GM12878 (cell line): ENCODE measurements at regions not wholly inside any gene's neighbourhood (a gene's known extent, or its start where the extent isn't known, plus 50 kb on each side); places are given as distances from the start of the nearest gene placed in this dataset.

Source experiments
- CBX3 ChIP-seq: fragments of 200-600 bp; sonication (generic); IDR thresholded peaks from 2 replicates; pipeline ENCODE4 v1.6.1; 2016; ENCODE audit warnings: low read depth, borderline replicate concordance
- GATAD2B ChIP-seq: fragments of 450-650 bp; conservative IDR thresholded peaks from 2 replicates; pipeline ENCODE4 v1.6.1; 2017; ENCODE audit warnings: low read depth, mild to moderate bottlenecking, moderate library complexity
- HCFC1 ChIP-seq: fragments of 150-350 bp; IDR thresholded peaks from 2 replicates; pipeline ENCODE4 v1.6.1; 2014; ENCODE audit warnings: low read length
- HDAC2 ChIP-seq: fragments of 200-600 bp; sonication (generic); IDR thresholded peaks from 2 replicates; pipeline ENCODE4 v1.6.1; 2017
- IKZF1 ChIP-seq: fragments of 450-650 bp; conservative IDR thresholded peaks from 2 replicates; pipeline ENCODE4 v1.6.1; 2017; ENCODE audit warnings: antibody characterized with exemption, mild to moderate bottlenecking
- IKZF2 ChIP-seq, 2 experiments: fragments of 450-650 bp; IDR thresholded peaks; 2 replicates each; pipeline ENCODE4 v1.6.1; 2017; ENCODE audit warnings: mild to moderate bottlenecking in 2 of 2, moderate library complexity in 2 of 2
- JUND ChIP-seq: IDR thresholded peaks from 2 replicates; pipeline ENCODE4 v1.6.1; 2012; ENCODE audit warnings: low read depth, mild to moderate bottlenecking, low read length, improper control_type of control experiment, moderate library complexity
- NFXL1 ChIP-seq: fragments of 450-650 bp; IDR thresholded peaks from 2 replicates; pipeline ENCODE4 v1.6.1; 2017; ENCODE audit warnings: antibody characterized with exemption, mild to moderate bottlenecking, borderline replicate concordance
- NR2C2 ChIP-seq: IDR thresholded peaks from 2 replicates; pipeline ENCODE4 v1.6.1; 2011; ENCODE audit warnings: borderline replicate concordance, low read depth; ENCODE audit not compliant: control insufficient read depth, insufficient read length
- RAD51 ChIP-seq: fragments of 450-650 bp; IDR thresholded peaks from 2 replicates; pipeline ENCODE4 v1.6.1; 2016; ENCODE audit warnings: moderate library complexity, mild to moderate bottlenecking, inconsistent platforms
- RUNX3 ChIP-seq: IDR thresholded peaks from 2 replicates; pipeline ENCODE4 v1.6.1; 2012; ENCODE audit warnings: low read length, inconsistent platforms
- SUZ12 ChIP-seq: fragments of 200-600 bp; sonication (generic); IDR thresholded peaks from one replicate; pipeline ENCODE4 v1.6.1; 2018; ENCODE audit warnings: antibody characterized with exemption, mild to moderate bottlenecking; ENCODE audit not compliant: unreplicated experiment
- WRNIP1 ChIP-seq: IDR thresholded peaks from 2 replicates; pipeline ENCODE4 v1.6.1; 2011; ENCODE audit warnings: low read depth, low read length, improper control_type of control experiment, borderline replicate concordance
- ZZZ3 ChIP-seq: IDR thresholded peaks from 2 replicates; pipeline ENCODE4 v1.6.1; 2011; ENCODE audit warnings: low read depth; ENCODE audit not compliant: control insufficient read depth, insufficient read length
- TF ChIP-seq, protein P1 (sequence below): fragments of 450-650 bp; IDR thresholded peaks from 2 replicates; pipeline ENCODE4 v1.6.1; 2018; ENCODE audit warnings: borderline replicate concordance, mild to moderate bottlenecking; ENCODE audit not compliant: partially characterized antibody
- TF ChIP-seq, protein P2 (sequence below): fragments of 450-650 bp; IDR thresholded peaks from 2 replicates; pipeline ENCODE4 v1.6.1; 2017; ENCODE audit warnings: mild to moderate bottlenecking, moderate library complexity
- TF ChIP-seq, protein P3 (sequence below): fragments of 450-650 bp; formaldehyde crosslinking; IDR thresholded peaks from 2 replicates; pipeline ENCODE4 v1.5.0; 2022; ENCODE audit warnings: mild to moderate bottlenecking, missing genetic modification characterization
- TF ChIP-seq, protein P4 (sequence below): fragments of 150-350 bp; IDR thresholded peaks from 2 replicates; pipeline ENCODE4 v1.6.1; 2016; ENCODE audit warnings: low read depth, low read length

DNA sequence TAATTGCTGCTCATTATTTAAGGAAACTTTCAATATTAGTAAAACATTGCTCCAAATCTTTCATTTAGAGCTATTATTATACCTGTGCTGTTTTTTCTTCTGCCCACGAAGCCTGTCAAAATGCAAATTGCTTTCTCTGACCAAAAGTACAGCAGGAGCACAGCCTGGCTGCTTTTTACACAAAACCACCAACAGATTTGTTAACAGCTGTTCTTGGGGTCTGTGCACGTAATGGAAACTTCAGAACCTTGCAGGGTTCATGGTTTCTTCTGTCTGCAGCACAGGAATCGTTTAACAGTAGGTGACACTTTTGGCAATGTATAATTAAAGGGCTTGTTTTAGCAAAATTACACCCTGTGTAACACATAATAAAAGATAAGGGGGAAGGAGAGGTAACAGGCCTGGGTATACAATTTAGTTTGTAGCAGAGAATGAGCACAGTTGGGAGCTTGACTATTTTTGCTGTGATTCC, 447.3 kb downstream of the KCNJ3 start (continued):
- TF ChIP-seq, protein P1, sequence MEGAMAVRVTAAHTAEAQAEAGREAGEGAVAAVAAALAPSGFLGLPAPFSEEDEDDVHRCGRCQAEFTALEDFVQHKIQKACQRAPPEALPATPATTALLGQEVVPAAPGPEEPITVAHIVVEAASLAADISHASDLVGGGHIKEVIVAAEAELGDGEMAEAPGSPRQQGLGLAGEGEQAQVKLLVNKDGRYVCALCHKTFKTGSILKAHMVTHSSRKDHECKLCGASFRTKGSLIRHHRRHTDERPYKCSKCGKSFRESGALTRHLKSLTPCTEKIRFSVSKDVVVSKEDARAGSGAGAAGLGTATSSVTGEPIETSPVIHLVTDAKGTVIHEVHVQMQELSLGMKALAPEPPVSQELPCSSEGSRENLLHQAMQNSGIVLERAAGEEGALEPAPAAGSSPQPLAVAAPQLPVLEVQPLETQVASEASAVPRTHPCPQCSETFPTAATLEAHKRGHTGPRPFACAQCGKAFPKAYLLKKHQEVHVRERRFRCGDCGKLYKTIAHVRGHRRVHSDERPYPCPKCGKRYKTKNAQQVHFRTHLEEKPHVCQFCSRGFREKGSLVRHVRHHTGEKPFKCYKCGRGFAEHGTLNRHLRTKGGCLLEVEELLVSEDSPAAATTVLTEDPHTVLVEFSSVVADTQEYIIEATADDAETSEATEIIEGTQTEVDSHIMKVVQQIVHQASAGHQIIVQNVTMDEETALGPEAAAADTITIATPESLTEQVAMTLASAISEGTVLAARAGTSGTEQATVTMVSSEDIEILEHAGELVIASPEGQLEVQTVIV = no peak
- peak; percentile 92 for TF ChIP-seq IKZF1
- TF ChIP-seq ZZZ3 = no peak
- no peak for TF ChIP-seq HCFC1
- TF ChIP-seq, protein P2, sequence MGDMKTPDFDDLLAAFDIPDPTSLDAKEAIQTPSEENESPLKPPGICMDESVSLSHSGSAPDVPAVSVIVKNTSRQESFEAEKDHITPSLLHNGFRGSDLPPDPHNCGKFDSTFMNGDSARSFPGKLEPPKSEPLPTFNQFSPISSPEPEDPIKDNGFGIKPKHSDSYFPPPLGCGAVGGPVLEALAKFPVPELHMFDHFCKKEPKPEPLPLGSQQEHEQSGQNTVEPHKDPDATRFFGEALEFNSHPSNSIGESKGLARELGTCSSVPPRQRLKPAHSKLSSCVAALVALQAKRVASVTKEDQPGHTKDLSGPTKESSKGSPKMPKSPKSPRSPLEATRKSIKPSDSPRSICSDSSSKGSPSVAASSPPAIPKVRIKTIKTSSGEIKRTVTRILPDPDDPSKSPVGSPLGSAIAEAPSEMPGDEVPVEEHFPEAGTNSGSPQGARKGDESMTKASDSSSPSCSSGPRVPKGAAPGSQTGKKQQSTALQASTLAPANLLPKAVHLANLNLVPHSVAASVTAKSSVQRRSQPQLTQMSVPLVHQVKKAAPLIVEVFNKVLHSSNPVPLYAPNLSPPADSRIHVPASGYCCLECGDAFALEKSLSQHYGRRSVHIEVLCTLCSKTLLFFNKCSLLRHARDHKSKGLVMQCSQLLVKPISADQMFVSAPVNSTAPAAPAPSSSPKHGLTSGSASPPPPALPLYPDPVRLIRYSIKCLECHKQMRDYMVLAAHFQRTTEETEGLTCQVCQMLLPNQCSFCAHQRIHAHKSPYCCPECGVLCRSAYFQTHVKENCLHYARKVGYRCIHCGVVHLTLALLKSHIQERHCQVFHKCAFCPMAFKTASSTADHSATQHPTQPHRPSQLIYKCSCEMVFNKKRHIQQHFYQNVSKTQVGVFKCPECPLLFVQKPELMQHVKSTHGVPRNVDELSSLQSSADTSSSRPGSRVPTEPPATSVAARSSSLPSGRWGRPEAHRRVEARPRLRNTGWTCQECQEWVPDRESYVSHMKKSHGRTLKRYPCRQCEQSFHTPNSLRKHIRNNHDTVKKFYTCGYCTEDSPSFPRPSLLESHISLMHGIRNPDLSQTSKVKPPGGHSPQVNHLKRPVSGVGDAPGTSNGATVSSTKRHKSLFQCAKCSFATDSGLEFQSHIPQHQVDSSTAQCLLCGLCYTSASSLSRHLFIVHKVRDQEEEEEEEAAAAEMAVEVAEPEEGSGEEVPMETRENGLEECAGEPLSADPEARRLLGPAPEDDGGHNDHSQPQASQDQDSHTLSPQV = peak; percentile 27; the same call in 1 of the 2 replicates
- no peak for TF ChIP-seq NFXL1
- TF ChIP-seq JUND = peak; percentile 82; the same call in 1 of the 2 replicates
- TF ChIP-seq RAD51 = peak; percentile 61
- no peak for TF ChIP-seq CBX3
- TF ChIP-seq HDAC2 = no peak
- no peak for TF ChIP-seq WRNIP1
- no peak for TF ChIP-seq NR2C2
- peak; percentile 95 to 96 for TF ChIP-seq IKZF2 (IDR thresholded peaks at IDR 0.05)
- TF ChIP-seq, protein P3, sequence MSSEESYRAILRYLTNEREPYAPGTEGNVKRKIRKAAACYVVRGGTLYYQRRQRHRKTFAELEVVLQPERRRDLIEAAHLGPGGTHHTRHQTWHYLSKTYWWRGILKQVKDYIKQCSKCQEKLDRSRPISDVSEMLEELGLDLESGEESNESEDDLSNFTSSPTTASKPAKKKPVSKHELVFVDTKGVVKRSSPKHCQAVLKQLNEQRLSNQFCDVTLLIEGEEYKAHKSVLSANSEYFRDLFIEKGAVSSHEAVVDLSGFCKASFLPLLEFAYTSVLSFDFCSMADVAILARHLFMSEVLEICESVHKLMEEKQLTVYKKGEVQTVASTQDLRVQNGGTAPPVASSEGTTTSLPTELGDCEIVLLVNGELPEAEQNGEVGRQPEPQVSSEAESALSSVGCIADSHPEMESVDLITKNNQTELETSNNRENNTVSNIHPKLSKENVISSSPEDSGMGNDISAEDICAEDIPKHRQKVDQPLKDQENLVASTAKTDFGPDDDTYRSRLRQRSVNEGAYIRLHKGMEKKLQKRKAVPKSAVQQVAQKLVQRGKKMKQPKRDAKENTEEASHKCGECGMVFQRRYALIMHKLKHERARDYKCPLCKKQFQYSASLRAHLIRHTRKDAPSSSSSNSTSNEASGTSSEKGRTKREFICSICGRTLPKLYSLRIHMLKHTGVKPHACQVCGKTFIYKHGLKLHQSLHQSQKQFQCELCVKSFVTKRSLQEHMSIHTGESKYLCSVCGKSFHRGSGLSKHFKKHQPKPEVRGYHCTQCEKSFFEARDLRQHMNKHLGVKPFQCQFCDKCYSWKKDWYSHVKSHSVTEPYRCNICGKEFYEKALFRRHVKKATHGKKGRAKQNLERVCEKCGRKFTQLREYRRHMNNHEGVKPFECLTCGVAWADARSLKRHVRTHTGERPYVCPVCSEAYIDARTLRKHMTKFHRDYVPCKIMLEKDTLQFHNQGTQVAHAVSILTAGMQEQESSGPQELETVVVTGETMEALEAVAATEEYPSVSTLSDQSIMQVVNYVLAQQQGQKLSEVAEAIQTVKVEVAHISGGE (CRISPR knock-in tag) = no peak
- TF ChIP-seq, protein P4, sequence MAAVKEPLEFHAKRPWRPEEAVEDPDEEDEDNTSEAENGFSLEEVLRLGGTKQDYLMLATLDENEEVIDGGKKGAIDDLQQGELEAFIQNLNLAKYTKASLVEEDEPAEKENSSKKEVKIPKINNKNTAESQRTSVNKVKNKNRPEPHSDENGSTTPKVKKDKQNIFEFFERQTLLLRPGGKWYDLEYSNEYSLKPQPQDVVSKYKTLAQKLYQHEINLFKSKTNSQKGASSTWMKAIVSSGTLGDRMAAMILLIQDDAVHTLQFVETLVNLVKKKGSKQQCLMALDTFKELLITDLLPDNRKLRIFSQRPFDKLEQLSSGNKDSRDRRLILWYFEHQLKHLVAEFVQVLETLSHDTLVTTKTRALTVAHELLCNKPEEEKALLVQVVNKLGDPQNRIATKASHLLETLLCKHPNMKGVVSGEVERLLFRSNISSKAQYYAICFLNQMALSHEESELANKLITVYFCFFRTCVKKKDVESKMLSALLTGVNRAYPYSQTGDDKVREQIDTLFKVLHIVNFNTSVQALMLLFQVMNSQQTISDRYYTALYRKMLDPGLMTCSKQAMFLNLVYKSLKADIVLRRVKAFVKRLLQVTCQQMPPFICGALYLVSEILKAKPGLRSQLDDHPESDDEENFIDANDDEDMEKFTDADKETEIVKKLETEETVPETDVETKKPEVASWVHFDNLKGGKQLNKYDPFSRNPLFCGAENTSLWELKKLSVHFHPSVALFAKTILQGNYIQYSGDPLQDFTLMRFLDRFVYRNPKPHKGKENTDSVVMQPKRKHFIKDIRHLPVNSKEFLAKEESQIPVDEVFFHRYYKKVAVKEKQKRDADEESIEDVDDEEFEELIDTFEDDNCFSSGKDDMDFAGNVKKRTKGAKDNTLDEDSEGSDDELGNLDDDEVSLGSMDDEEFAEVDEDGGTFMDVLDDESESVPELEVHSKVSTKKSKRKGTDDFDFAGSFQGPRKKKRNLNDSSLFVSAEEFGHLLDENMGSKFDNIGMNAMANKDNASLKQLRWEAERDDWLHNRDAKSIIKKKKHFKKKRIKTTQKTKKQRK = no peak
- peak; percentile 99 for TF ChIP-seq RUNX3
- TF ChIP-seq SUZ12 = no peak
- peak; percentile 82; the same call in 1 of the 2 replicates for TF ChIP-seq GATAD2B
